ENCODE measurements at regions not wholly inside any gene's neighbourhood (a gene's known extent, or its start where the extent isn't known, plus 50 kb on each side); places are given as distances from the start of the nearest gene placed in this dataset.

- Histone ChIP-seq H3K27ac (ENCODE audit: low read length) (no peak overlapping the region), H3K27me3 (ENCODE audit: insufficient read depth, low read length, poor library complexity) (peaks cover 10% of the 10 kb centered on the region), H3K4me2 (ENCODE audit: insufficient read depth, low read length) (no peak overlapping the region), H3K4me1 (ENCODE audit: insufficient read depth, low read length) (no peaks in the 10 kb centered on the region), H3K36me3 (ENCODE audit: insufficient read depth, low read length) (no peaks in the 10 kb centered on the region), H4K20me1 (ENCODE audit: insufficient read depth, low read length) (no peaks in the 10 kb centered on the region), H3K9me3 (ENCODE audit: insufficient read depth, low read length, severe bottlenecking) (no peaks in the 10 kb centered on the region), H3K4me3 (ENCODE audit: low read depth in 1 of 2, low read length in 2 of 2) (no peak overlapping the region), H2AFZ (ENCODE audit: low read depth, low read length) (no peak overlapping the region), H3K79me2 (ENCODE audit: insufficient read depth, low read length) (no peaks in the 10 kb centered on the region), H3K9ac (ENCODE audit: low read depth, low read length) (no peak overlapping the region)
- TF ChIP-seq CTCF (IDR thresholded peaks at IDR 0.05; ENCODE audit: borderline replicate concordance, extremely low read depth, low read length, poor library complexity, severe bottlenecking) (no peak), EZH2 (IDR thresholded peaks at IDR 0.05; ENCODE audit: borderline replicate concordance, low read depth, low read length, severe bottlenecking) (no peak)
- DNase-seq = no peak
- ATAC-seq (ENCODE audit: insufficient read depth, low read depth) = no peak
These were observed 103.5 kb upstream of the PTPN1 start for GRCh38 chr20:50406610-50407136.

- no peak for ATAC-seq (ENCODE audit: insufficient read depth, low read depth)
- no peaks in the 10 kb centered on the region for H4K20me1 ChIP-seq (ENCODE audit: insufficient read depth, low read length)
- no peaks in the 10 kb centered on the region for H3K79me2 ChIP-seq (ENCODE audit: insufficient read depth, low read length)
- no peaks in the 10 kb centered on the region for H3K4me1 ChIP-seq (ENCODE audit: insufficient read depth, low read length)
- H3K36me3 ChIP-seq (ENCODE audit: insufficient read depth, low read length) = no peaks in the 10 kb centered on the region
- no peaks in the 10 kb centered on the region for H3K9me3 ChIP-seq (ENCODE audit: insufficient read depth, low read length, severe bottlenecking)
- H3K4me2 ChIP-seq (ENCODE audit: insufficient read depth, low read length) = no peak overlapping the region
- H2AFZ ChIP-seq (ENCODE audit: low read depth, low read length) = no peak overlapping the region
- DNase-seq = no peak
- H3K27ac ChIP-seq (ENCODE audit: low read length) = no peak overlapping the region
- H3K27me3 ChIP-seq (ENCODE audit: insufficient read depth, low read length, poor library complexity) = peaks cover 14% of the 10 kb centered on the region
- no peak overlapping the region for H3K9ac ChIP-seq (ENCODE audit: low read depth, low read length)
- no peak for TF ChIP-seq CTCF (IDR thresholded peaks at IDR 0.05; ENCODE audit: borderline replicate concordance, extremely low read depth, low read length, poor library complexity, severe bottlenecking)
- no peak for TF ChIP-seq EZH2 (IDR thresholded peaks at IDR 0.05; ENCODE audit: borderline replicate concordance, low read depth, low read length, severe bottlenecking)
- H3K4me3 ChIP-seq (ENCODE audit: low read depth in 1 of 2, low read length in 2 of 2) = no peak overlapping the region
These were observed 101.4 kb upstream of the PTPN1 start for GRCh38 chr20:50408526-50409364.

GRCh38 chr20:50409495-50409894 is 100.7 kb upstream of the PTPN1 start:
- DNase-seq (no peak), ATAC-seq (ENCODE audit: insufficient read depth, low read depth) (no peak)
- H3K4me1 ChIP-seq (ENCODE audit: insufficient read depth, low read length) = no peaks in the 10 kb centered on the region
- H3K36me3 ChIP-seq (ENCODE audit: insufficient read depth, low read length) = no peaks in the 10 kb centered on the region
- H3K79me2 ChIP-seq (ENCODE audit: insufficient read depth, low read length) = no peaks in the 10 kb centered on the region
- H2AFZ ChIP-seq (ENCODE audit: low read depth, low read length) = no peak overlapping the region
- no peak overlapping the region for H3K4me3 ChIP-seq (ENCODE audit: low read depth in 1 of 2, low read length in 2 of 2)
- TF ChIP-seq EZH2 (IDR thresholded peaks at IDR 0.05; ENCODE audit: borderline replicate concordance, low read depth, low read length, severe bottlenecking) = no peak
- TF ChIP-seq CTCF (IDR thresholded peaks at IDR 0.05; ENCODE audit: borderline replicate concordance, extremely low read depth, low read length, poor library complexity, severe bottlenecking) = no peak
- no peak overlapping the region for H3K27ac ChIP-seq (ENCODE audit: low read length)
- no peaks in the 10 kb centered on the region for H3K9me3 ChIP-seq (ENCODE audit: insufficient read depth, low read length, severe bottlenecking)
- no peak overlapping the region for H3K9ac ChIP-seq (ENCODE audit: low read depth, low read length)
- no peaks in the 10 kb centered on the region for H4K20me1 ChIP-seq (ENCODE audit: insufficient read depth, low read length)
- no peak overlapping the region for H3K4me2 ChIP-seq (ENCODE audit: insufficient read depth, low read length)
- H3K27me3 ChIP-seq (ENCODE audit: insufficient read depth, low read length, poor library complexity) = peaks cover 14% of the 10 kb centered on the region

Data from DND-41 (cell line).